NCI-H1092 treated with DMSO at 0.1 percent for 48 hours (cell line): ENCODE measurements at regions not wholly inside any gene's neighbourhood (a gene's known extent, or its start where the extent isn't known, plus 50 kb on each side); places are given as distances from the start of the nearest gene placed in this dataset.

Source experiments
- DNase-seq: peaks from one replicate; lab custom pipeline; 2025; lab: John Stamatoyannopoulos, UW

GRCh38 chr13:73966331-73966730 lies 167.9 kb downstream of the KLF12 start:
- no peak for DNase-seq

DNA sequence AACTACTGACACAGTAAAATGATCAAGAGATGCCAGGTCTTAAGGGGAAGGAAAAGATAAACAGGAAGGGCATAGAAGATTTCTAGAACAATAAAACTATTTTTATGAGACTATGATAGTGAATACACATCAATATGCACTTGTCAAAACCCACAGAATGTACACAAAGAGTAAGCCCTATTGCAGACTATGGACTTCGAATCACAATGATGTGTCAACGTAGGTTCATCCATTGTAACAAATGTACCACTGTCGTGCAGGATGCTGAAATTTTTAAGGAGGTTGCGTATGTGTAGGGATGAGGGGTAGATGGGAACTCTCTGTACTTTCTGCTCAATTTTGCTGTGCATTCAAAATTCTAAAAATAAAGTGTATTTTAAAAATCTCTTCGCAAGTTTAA lies 171.9 kb downstream of the KLF12 start:
- DNase-seq, result no peak

GRCh38 chr13:73961181-73961580 lies 173.0 kb downstream of the KLF12 start:
- DNase-seq, result no peak

- no peak for DNase-seq
Measured at GRCh38 chr13:73960474-73960873, 173.7 kb downstream of the KLF12 start.

DNA sequence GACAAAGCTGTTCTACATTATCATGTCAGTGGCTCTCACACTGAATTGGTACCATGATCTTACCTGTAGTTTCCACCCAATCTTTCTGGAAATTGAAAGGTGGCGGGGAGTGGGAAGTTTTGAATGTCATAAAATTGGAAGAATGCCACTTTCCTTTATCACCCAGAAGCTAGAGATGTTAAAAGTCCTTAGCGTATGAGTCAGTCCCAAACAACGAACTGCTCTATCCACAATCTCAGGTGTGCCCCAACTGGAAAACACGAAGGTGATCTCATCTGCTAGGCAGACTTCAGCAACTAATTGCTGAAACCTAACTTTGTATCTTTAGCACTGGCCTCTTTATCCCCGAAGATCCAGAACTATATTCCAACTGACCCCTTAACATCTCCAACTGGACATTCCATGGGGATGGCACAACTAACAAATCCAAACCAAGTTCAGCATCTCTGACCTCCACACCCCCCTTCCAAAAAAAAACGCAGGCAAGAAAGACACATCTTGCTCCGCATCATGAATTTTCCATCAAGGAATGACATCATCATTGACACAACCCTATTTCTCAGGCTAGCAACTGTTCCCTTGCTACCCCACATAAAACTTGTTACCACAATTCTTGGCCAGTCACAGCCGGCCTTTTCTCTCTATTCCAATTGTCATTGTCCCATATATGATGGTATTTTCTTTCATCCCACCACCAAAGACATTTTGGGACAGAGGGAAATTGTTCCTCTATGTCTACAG lies 175.4 kb downstream of the KLF12 start:
- no peak for DNase-seq

GRCh38 chr13:73957889-73958288 lies 176.3 kb downstream of the KLF12 start:
- no peak for DNase-seq

DNA sequence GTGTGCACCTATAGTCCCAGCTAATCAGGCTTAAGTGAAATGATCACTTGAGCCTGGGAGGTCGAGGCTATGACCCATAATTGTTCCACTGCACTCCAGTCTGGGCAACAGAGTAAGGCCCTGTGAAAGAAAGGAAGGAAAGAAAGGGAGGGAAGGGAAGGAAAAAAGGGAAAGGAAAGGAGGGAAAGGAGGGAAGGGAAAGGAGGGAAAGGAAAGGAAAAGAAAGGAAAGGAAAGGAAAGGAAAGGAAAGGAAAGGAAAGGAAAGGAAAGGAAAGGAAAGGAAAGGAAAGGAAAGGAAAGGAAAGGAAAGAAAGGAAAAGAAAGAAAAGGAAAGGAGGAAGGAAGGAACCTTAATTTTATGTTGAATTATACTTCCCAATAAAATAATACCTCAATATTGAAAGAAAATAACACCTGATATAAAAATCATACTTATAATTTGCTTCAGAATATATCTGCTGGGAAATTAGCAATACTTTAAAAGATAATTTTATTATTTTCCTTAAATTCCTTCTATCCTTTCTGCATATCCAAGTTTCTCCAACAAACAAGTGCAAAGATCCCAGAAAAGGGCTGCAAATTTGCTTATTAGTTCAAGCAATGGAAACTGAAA lies 177.3 kb downstream of the KLF12 start:
- DNase-seq, result no peak

GRCh38 chr13:73955977-73956500 lies 178.2 kb downstream of the KLF12 start:
- DNase-seq, result no peak

- DNase-seq, result no peak
Measured at GRCh38 chr13:73954808-73955207, 179.4 kb downstream of the KLF12 start.

GRCh38 chr13:73952648-73953047 lies 181.6 kb downstream of the KLF12 start:
- no peak for DNase-seq

GRCh38 chr13:73948848-73949529 lies 185.2 kb downstream of the KLF12 start:
- no peak for DNase-seq

DNA sequence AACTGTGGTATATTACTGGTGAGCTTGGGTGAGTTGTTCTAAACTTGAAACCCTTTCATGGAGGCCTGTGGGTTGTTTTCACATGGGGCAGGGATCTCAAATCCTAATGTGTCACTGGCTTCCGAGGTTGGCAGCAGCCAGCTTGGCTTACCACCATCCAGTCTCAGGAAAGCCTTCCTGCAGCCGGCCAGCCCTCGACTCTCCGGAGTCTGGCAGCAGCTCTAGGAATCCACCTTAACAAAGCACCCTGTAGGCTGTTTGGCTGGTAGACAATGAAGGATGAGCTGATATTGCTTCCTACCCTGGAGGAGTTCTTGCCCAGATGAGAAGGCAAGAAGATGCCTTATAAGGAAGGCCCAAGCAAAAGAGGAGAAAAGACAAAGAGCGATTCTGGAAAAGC lies 188.3 kb downstream of the KLF12 start:
- no peak for DNase-seq

- no peak for DNase-seq
Measured at GRCh38 chr13:73945382-73945781, 188.8 kb downstream of the KLF12 start.

DNA sequence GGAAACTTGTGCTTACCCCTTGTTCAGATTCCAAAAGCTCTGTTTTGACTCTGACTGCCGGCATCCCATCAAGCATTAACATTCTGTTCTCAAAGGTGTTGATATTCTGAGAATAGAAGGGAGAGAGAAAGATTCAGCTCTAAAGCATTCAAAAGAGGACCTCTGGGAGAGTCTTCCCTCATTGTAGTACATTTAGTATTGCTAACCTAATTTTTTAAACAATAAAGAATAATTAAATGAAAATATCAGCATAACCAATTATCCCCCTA lies 190.3 kb downstream of the KLF12 start:
- no peak for DNase-seq

- DNase-seq, result peak; percentile 18
Measured at GRCh38 chr13:73943137-73943964, 190.9 kb downstream of the KLF12 start.

DNA sequence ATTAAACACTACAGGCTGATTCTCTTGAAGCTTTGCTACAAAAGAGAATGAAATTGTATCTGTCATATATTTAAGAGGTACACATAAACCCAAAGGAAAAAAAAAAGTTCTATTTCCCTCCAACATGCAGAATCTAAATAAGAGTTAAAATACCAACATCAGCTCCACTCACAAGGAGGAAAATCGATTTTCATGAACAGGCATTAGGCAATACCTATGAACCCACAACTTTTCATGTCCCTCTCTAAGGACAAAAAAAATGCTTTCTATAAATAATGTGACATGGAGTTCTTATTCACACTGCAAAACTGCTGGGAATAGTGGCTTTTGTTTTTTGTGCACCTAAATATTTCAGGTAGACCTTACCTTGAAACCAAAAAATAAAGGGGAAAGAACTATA lies 192.5 kb downstream of the KLF12 start:
- no peak for DNase-seq

DNA sequence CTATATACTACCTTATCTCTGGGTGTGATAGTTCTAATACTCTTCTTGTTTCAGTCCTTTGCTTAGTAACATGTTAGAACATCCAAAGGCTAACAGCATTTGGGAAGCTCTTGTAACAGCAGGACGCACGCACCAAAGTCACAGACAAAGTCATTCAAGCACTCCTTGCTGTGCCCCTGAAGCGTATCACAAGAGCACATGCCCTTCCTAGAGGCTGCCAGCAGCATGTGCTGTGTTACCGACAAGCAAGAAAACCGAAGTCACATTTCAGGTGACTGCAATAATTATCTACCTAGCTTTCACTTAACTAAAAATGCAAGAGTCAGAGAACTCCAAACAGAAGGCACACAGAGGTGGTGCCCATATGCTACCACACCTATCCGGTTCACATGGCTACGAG lies 194.1 kb downstream of the KLF12 start:
- DNase-seq, result no peak

- DNase-seq, result no peak
Measured at GRCh38 chr13:73939603-73940002, 194.6 kb downstream of the KLF12 start.

DNA sequence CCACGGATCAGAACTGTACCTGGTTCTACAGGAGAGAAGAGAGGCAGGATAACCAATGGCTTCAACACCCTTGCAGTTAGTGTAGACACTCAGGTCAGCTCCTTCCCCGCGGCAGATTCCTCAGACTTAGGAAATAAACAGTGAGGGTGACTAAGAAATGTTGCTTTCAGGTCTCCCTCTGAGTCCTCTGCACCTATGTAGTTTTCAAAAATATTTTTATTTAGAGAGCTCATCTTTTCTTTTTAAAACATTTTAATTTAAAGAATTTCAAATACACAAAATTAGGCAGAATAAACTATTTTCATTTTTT lies 195.2 kb downstream of the KLF12 start:
- DNase-seq, result no peak

DNA sequence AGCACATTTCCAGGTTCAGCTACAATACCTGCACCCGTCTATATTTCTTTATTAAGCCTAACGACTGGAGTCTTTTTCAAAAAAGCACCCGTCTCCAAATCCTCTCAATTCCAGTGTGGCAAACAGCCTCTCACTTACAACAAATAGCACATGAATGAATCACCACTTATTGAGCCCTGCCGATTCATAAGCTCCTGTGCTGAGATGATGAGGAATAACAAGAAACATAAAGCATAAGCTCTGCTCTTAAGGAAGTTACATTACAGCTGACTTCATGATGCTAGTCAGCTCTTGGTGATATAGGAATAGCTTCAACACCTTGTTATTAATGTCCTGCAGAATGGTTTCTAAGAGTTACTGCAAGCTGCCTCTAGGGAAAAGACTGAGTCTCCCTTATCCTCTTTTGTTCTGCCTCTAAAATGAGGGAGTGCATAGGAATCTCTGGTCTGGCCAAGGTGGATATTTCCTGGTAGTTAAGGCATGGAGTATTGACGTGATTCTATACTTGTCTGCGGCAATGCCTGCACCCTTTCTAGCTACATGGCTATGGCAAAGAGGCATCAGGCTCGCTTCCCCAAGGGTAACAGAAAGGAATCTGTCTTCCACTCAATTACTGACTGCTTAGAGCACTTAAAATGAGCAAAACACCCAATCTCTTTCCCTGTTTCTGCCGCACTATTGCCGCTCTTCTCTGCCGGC lies 195.7 kb downstream of the KLF12 start:
- DNase-seq, result no peak

DNA sequence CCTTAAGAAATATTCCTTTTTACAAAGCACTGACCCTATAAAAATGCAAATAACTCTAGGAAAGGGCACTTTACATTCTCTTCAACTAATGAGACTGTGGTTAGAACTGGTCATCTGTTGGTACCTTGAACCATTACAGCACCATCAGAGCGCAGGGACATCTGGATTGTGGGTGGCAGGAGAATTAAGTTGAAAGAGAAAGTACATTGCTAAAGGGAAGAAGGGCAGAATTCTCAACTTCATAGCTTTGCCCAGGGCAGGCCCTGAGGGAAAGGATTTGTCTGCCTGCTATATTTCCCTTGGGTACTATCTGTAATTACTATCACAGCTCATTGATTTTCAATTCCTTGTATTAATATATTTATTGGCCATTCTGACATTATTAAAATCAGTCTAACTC lies 196.8 kb downstream of the KLF12 start:
- DNase-seq, result no peak

- no peak for DNase-seq
Measured at GRCh38 chr13:73935991-73936390, 198.2 kb downstream of the KLF12 start.
